ENCODE measurements at regions not wholly inside any gene's neighbourhood (a gene's known extent, or its start where the extent isn't known, plus 50 kb on each side); places are given as distances from the start of the nearest gene placed in this dataset.

GRCh38 chr3:22555753-22556435, 647.2 kb upstream of the UBE2E2 start:
- no peak for DNase-seq (ENCODE audit: low read depth in 4 of 4, low spot score in 2 of 4)

DNA sequence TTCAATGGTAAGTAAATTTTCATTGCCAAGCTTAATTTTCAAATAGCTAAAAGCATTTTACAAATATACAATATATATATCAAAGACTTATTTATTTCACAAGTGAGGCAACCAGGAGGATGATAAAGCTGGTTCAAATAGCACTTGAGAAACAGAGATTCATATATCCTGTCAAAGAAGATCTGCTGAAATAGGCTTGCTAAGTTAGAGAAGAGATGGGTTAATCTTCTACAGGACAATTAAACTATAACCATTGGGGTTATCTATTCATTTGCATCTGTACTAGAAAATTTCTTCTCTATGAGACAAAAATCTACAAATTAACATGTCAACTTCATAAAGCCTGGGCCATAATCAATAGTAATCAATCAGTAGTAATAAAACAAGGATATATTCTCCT, 637.7 kb upstream of the UBE2E2 start:
- no peak for DNase-seq (ENCODE audit: low read depth in 4 of 4, low spot score in 2 of 4)

DNA sequence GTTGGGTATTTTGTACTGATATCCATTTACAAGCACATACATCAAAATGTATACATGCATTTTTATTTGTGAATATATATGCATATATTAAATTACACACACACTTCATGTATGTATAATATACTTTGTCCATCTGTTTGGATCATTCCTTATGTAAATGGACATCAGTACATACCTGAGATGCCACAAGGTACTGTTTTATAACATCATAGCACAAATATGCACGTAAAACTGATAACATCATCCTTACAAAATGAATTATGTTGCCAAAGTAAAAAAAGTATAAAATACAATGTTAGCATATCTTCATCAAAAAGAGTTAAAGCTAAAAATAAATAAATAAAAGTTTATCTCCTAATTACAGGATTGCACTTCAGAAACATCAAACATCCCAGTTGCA, 634.8 kb upstream of the UBE2E2 start:
- DNase-seq (ENCODE audit: low read depth in 4 of 4, low spot score in 2 of 4) = no peak

GRCh38 chr3:22569570-22569969, 633.6 kb upstream of the UBE2E2 start:
- DNase-seq (ENCODE audit: low read depth in 4 of 4, low spot score in 2 of 4) = no peak

DNA sequence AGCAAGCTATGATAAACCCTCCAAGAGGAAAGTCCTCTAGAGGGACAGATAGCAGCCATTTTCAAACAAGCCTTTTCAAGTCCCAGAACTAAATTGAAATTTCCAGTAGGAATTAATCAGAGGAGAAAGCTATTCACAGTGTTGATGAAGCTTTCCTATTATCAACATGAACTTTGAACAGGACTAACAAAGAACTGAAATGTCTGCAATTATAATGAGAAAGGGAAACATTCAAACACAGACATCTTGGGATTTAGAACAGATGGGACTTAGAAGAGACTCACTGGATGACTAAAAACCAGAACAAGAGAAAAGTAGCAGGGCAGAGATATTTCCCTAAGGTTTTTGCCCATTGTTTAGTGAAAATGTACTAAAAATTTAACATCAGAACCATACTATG, 622.1 kb upstream of the UBE2E2 start:
- DNase-seq (ENCODE audit: low read depth in 4 of 4, low spot score in 2 of 4) = no peak

DNA sequence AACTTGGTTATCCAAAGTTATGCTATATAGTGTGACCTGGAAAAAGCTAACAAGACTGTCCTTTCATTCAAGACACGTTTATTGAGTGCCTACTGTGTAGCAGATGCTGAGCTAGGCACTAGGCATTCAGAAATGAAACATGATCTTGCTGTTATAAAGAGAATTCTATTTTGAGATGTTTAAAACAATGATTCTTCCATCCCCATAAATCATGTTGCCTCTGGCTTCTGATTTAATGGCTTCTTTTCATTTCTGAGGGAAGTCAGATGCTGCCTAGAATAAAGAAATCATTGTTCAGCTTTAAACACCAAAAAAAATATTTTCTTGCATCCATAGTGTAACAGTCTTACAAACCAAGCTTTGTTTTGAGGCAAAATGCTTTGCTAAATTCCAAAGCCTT, 620.9 kb upstream of the UBE2E2 start:
- peak in 1 of 4 donors; percentile 19 for DNase-seq (ENCODE audit: low read depth in 4 of 4, low spot score in 2 of 4)

GRCh38 chr3:22585504-22585903, 617.6 kb upstream of the UBE2E2 start:
- DNase-seq (ENCODE audit: low read depth in 4 of 4, low spot score in 2 of 4) = no peak

GRCh38 chr3:22585911-22586310, 617.2 kb upstream of the UBE2E2 start:
- no peak for DNase-seq (ENCODE audit: low read depth in 4 of 4, low spot score in 2 of 4)

GRCh38 chr3:22587446-22587845, 615.7 kb upstream of the UBE2E2 start:
- DNase-seq (ENCODE audit: low read depth in 4 of 4, low spot score in 2 of 4) = no peak

- no peak for DNase-seq (ENCODE audit: low read depth in 4 of 4, low spot score in 2 of 4)
Measured at GRCh38 chr3:22593638-22594037, 609.5 kb upstream of the UBE2E2 start.

DNA sequence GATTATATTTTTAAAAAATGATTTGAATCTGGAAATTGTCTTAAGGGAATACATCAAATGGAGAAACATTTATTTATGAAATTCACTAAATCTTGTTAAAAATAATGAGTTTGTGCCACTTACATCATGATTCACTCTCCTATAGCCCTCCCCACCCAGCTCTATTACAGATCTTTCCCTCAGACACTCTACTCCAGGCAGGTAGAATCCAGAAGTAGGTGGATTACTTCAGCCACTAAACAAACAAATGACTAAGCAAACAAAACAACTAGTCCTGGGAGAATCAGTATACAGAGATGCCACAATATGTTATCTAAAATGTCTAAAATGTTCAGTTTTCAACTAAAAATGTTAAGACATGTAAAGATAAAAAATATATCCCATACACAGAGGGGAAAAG, 608.1 kb upstream of the UBE2E2 start:
- DNase-seq (ENCODE audit: low read depth in 4 of 4, low spot score in 2 of 4) = no peak

- DNase-seq (ENCODE audit: low read depth in 4 of 4, low spot score in 2 of 4) = no peak
Measured at GRCh38 chr3:22606461-22606860, 596.7 kb upstream of the UBE2E2 start.

DNA sequence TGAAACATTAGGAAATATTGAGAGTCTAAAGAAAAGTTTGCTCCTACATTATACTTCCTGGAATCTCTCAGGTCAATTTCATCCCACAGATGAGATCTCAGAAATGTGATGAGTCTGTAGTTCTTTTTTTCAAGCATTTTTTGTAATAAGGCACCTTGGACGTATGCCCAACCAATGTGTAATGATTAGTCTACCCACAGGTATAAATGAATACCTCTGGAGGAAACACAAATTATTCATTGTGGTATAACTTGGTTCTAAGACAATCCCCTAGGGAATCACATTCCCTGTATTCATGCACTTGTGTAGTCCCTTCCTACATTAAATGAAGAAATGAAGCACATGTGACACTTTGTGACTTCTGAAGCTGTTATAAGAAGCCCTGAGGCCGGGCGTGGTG, 596.2 kb upstream of the UBE2E2 start:
- no peak for DNase-seq (ENCODE audit: low read depth in 4 of 4, low spot score in 2 of 4)

DNA sequence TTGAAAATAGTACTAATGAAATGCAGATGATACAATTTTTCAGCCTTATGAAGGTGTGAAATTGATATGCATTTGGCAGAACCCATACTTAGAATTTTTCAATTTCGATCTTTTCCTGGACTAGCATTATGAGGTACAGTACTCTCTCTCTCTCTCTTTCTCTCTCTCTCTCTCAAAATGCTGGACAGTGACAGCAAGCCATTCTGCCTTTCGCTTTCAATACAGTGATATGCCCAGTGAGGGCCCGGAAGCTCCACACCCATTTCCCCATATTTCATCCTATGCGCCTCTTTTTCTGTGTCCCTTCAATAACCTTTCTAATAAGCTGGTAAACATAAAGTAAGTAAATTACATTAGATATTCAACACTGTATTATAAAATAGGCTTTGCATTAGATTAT, 595.0 kb upstream of the UBE2E2 start:
- no peak for DNase-seq (ENCODE audit: low read depth in 4 of 4, low spot score in 2 of 4)

DNA sequence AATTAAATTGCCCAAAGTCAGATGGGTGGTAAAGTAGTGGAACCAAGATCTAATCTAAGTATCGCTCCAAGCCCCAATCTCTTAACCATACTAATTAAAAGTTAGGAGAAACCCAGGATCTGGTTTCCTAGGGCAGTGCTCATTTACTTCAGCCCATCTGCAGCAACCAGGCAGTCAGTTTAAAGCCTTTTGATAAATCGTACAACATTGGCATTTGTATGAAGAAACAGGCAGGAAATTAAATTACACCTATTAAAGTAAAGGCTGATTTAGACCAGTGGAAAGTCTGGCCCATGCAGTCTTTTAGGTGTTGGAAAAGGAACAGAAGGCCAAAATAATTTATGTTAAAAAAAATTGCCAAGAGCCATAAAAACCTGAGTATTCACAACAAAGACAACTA, 594.4 kb upstream of the UBE2E2 start:
- no peak for DNase-seq (ENCODE audit: low read depth in 4 of 4, low spot score in 2 of 4)

DNA sequence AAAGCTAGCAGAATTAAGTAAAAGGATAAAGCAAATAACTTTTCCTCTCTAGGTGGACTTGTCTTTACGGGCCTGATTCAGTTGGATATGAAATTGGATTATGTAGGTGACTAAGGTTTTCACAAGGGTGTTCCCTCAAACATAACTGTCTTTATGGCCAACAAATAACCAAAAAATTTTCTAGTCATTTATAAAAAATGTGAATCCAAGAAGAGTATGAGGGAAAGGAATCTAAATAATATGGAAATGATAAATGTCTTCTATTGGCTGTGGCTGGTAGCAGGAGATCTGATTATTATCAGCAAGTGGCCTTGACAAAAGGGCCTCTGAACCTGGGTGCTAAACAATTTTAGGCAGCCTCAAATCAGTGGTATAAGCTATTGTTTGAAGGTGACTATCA, 594.0 kb upstream of the UBE2E2 start:
- no peak for DNase-seq (ENCODE audit: low read depth in 4 of 4, low spot score in 2 of 4)

DNA sequence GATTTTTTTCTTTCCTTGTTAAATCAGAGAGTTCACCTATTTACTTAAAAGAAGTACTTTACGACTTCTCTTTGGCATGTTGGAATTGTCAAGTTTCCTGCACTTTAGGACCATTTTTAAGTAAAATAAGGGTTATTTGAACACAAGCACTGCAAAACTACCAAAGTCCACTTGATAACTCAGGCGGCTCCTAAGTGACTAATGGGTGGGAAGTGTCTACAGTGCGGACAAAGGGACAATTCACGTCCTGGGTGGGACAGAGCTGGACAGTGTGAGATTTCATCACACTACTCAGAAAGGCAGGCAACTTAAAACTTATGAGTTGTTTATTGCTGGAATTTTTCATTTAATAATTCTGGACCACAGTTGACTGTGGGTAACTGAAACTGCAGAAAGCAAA, 590.2 kb upstream of the UBE2E2 start:
- no peak for DNase-seq (ENCODE audit: low read depth in 4 of 4, low spot score in 2 of 4)

DNA sequence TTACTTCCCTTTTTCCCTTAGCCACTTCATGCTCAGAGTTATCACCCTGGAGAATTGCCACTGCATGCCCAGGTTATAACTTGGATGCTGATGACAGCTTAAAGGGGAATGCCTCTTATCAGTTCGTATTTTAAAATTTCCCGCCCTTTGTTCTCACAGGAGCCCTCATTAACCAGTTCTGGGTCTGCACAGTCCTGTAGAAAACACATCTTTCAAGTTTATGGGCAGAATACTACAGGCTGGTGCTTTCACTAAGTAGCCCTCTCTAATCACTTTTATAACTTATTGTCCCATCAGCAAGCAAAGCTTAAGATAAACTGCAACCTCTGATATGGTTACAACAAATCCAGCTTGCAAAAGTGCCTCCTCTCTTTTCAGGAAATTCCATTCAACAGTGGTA, 587.3 kb upstream of the UBE2E2 start:
- DNase-seq (ENCODE audit: low read depth in 4 of 4, low spot score in 2 of 4) = peak in 3 of 4 donors; percentile 5 to 17 (median 6)

GRCh38 chr3:22617372-22617771, 585.8 kb upstream of the UBE2E2 start:
- no peak for DNase-seq (ENCODE audit: low read depth in 4 of 4, low spot score in 2 of 4)

DNA sequence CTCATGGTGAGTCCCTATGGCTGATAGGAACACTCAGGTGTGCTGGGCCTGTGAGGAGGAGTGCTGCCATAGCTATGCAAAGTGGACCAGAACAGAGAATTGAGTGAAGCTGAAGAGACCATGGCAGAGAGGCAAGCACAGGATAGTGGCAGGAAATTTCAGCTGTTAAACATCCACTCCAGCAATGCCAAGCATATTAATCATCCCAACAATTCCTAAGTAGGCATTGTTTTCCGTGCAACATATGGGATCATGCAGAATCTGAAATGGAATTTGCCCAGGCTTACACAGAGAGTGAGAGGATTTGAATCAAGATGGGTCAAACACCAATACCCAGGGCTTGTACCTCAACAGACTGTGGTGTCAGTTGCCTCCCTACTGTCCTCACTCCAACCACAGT, 582.6 kb upstream of the UBE2E2 start:
- no peak for DNase-seq (ENCODE audit: low read depth in 4 of 4, low spot score in 2 of 4)

- no peak for DNase-seq (ENCODE audit: low read depth in 4 of 4, low spot score in 2 of 4)
Measured at GRCh38 chr3:22621205-22621809, 581.8 kb upstream of the UBE2E2 start.

DNA sequence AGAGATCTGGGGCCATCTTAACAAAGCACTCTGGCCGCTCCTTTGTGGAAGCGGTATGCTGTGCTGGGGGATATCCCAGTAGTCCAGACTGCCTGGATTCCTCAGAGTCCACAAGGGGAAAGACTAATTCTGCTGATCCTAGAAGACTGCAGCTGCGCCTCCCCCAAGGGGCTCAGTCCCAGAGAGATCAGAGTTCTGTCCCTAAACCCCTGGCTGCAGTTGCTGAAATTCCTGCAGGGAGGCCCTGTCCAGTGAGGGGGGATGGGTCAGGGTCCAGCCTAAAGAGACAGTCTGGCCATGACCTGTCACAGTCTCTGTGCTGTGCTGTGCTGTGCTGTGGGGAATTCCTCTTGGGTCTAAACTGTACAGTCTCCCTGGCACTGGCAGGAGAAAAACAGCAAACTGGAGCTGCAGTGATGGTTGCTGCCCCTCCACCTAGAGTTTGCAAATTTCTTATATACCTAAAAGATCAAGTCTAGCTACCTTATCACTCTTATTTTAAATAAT, 575.1 kb upstream of the UBE2E2 start:
- no peak for DNase-seq (ENCODE audit: low read depth in 4 of 4, low spot score in 2 of 4)

- no peak for DNase-seq (ENCODE audit: low read depth in 4 of 4, low spot score in 2 of 4)
Measured at GRCh38 chr3:22632536-22632935, 570.6 kb upstream of the UBE2E2 start.
